Spleen (tissue), 11 donors: ENCODE measurements at regions not wholly inside any gene's neighbourhood (a gene's known extent, or its start where the extent isn't known, plus 50 kb on each side); places are given as distances from the start of the nearest gene placed in this dataset.

Source experiments
- DNase-seq: peaks from one replicate; pipeline ENCODE4 v3.0.0-alpha.2; 2020
- H3K27ac ChIP-seq, 8 donors: fragments of 200-600 bp; sonication (generic) in 7 of 8; 1 replicate in 4 of 8; 2 replicates in 4 of 8; pipeline versions ENCODE4 v1.5.0 to v1.8.0; 2016 to 2021; ENCODE audit warnings: inconsistent platforms in 4 of 8, mild to moderate bottlenecking in 4 of 8, moderate library complexity in 1 of 8
- H3K27me3 ChIP-seq, 7 donors: fragments of 200-600 bp; sonication (generic) in 6 of 7; replicated peaks in 1 of 7; 1 replicate in 4 of 7; 2 replicates in 3 of 7; pipeline versions ENCODE4 v1.5.0 to v1.8.0; 2016 to 2021; ENCODE audit warnings: inconsistent platforms in 3 of 7, mild to moderate bottlenecking in 1 of 7
- H3K36me3 ChIP-seq, 6 donors: fragments of 200-600 bp; sonication (generic) in 5 of 6; 1 replicate in 4 of 6; 2 replicates in 2 of 6; pipeline versions ENCODE4 v1.5.0 to v1.8.0; 2016 to 2021; ENCODE audit warnings: inconsistent platforms in 2 of 6
- H3K4me1 ChIP-seq, 6 donors: fragments of 200-600 bp; sonication (generic) in 5 of 6; 1 replicate in 3 of 6; 2 replicates in 3 of 6; pipeline versions ENCODE4 v1.5.0 to v1.8.0; 2016 to 2021; ENCODE audit warnings: inconsistent platforms in 3 of 6
- H3K4me3 ChIP-seq, 8 donors: fragments of 200-600 bp; sonication (generic) in 7 of 8; 1 replicate in 4 of 8; 2 replicates in 4 of 8; pipeline versions ENCODE4 v1.5.0 to v1.8.0; 2016 to 2021; ENCODE audit warnings: inconsistent platforms in 4 of 8, mild to moderate bottlenecking in 4 of 8, moderate library complexity in 2 of 8
- H3K9me3 ChIP-seq, 8 donors: fragments of 200-600 bp; sonication (generic) in 7 of 8; 1 replicate in 4 of 8; 2 replicates in 4 of 8; pipeline versions ENCODE4 v1.5.0 to v1.8.0; 2016 to 2021; ENCODE audit warnings: inconsistent platforms in 4 of 8
- CTCF ChIP-seq, 11 experiments: fragments of 200-600 bp in 7 of 11; fragments of 450-650 bp in 4 of 11; sonication (generic) in 4 of 11; IDR thresholded peaks in 8 of 11; conservative IDR thresholded peaks in 3 of 11; 1 replicate in 7 of 11; 2 replicates in 4 of 11; pipeline versions ENCODE4 v1.4.0 to v1.8.0; 2016 to 2021; ENCODE audit warnings: antibody characterized with exemption in 11 of 11, inconsistent platforms in 4 of 11, mild to moderate bottlenecking in 1 of 11
- POLR2A ChIP-seq, 3 donors: fragments of 450-650 bp; IDR thresholded peaks; one replicate each; pipeline ENCODE4 v1.5.1; 2017; ENCODE audit warnings: antibody characterized with exemption in 3 of 3, mild to moderate bottlenecking in 1 of 3
- POLR2AphosphoS5 ChIP-seq, 3 donors: sonication (generic); formaldehyde crosslinking; IDR thresholded peaks; one replicate each; pipeline ENCODE4 v1.5.1; 2017; ENCODE audit warnings: antibody characterized with exemption in 3 of 3
- WGBS, 5 donors: extraction: QIAGEN DNeasy Blood & Tissue Kit in 3 of 5; methylation state at CpG; one replicate each; pipeline versions ENCODE4 v1.1.5 to v1.1.7; 2013 to 2018; 5-methylcytosine and 5-hydroxymethylcytosine counted together
- intact Hi-C: fragments of 100-400 bp; cut with DNase I; formaldehyde crosslinking; loops from one replicate; pipeline ENCODE4 v1.15.0; 2023; ENCODE audit warnings: low total_unique reads
- donor health status: healthy with polysubstance abuse.
- donor health status: DM: no; HTN: no; CAD: no; lungs with moderate emphysema.
- donor health status: DM: no; HTN: no; CAD: no.
- donor health status: Bipolar disorder and iron deficiency.
- donor health status: healthy.
- donor health status: DM: no; HTN: no; CAD: no.
- donor health status: DM: yes; HTN: yes; CAD: no.

GRCh38 chr14:28565345-28565744 lies 201.2 kb upstream of the FOXG1 start:
- H3K27ac ChIP-seq = no peak overlapping the region
- H3K4me1 ChIP-seq = no peaks in the 10 kb centered on the region
- TF ChIP-seq POLR2AphosphoS5 (IDR thresholded peaks at IDR 0.05) (no peak), POLR2A (IDR thresholded peaks at IDR 0.05) (no peak), CTCF (IDR thresholded peaks at IDR 0.05 in 8 of 11, conservative IDR thresholded peaks at IDR 0.05 in 3 of 11) (no peak)
- no peak overlapping the region for H3K4me3 ChIP-seq
- no peak for DNase-seq
- H3K27me3 ChIP-seq = no peaks in the 10 kb centered on the region
- H3K9me3 ChIP-seq = peaks cover 0 to 6% (median 0%) of the 10 kb centered on the region in 8 donors
- intact Hi-C loops = no loop called here
- H3K36me3 ChIP-seq = no peaks in the 10 kb centered on the region

- DNase-seq = no peak
- no peaks in the 10 kb centered on the region for H3K36me3 ChIP-seq
- WGBS, 5 donors = 13 to 36% (median 19%) methylated on average over 1 of the region's 1 CpG
- H3K27me3 ChIP-seq = no peaks in the 10 kb centered on the region
- no peak overlapping the region for H3K27ac ChIP-seq
- intact Hi-C loops = no loop called here
- H3K4me1 ChIP-seq = no peaks in the 10 kb centered on the region
- no peak overlapping the region for H3K4me3 ChIP-seq
- H3K9me3 ChIP-seq = peaks cover 0 to 24% (median 8%) of the 10 kb centered on the region in 8 donors
- TF ChIP-seq POLR2AphosphoS5 (IDR thresholded peaks at IDR 0.05) = no peak
Observed at GRCh38 chr14:28570391-28570790, 196.2 kb upstream of the FOXG1 start.

- Histone ChIP-seq H3K27ac (no peak overlapping the region), H3K4me1 (no peaks in the 10 kb centered on the region), H3K4me3 (no peak overlapping the region), H3K9me3 (peaks cover 0 to 27% (median 8%) of the 10 kb centered on the region in 8 donors), H3K27me3 (no peaks in the 10 kb centered on the region), H3K36me3 (no peaks in the 10 kb centered on the region)
- TF ChIP-seq CTCF (IDR thresholded peaks at IDR 0.05 in 8 of 11, conservative IDR thresholded peaks at IDR 0.05 in 3 of 11) = no peak
- TF ChIP-seq POLR2A (IDR thresholded peaks at IDR 0.05) = no peak
- intact Hi-C loops = no loop called here
- no peak for DNase-seq
- WGBS, 5 donors = 86 to 93% (median 91%) methylated on average over 2 of the region's 2 CpGs
Observed at GRCh38 chr14:28571636-28572035, 195.0 kb upstream of the FOXG1 start.

GRCh38 chr14:28576523-28576922 lies 190.1 kb upstream of the FOXG1 start:
- H3K9me3 ChIP-seq = peaks cover 0 to 28% (median 8%) of the 10 kb centered on the region in 8 donors
- H3K27me3 ChIP-seq = no peaks in the 10 kb centered on the region
- DNase-seq = no peak
- TF ChIP-seq CTCF (IDR thresholded peaks at IDR 0.05 in 8 of 11, conservative IDR thresholded peaks at IDR 0.05 in 3 of 11) = no peak
- intact Hi-C loops = no loop called here
- H3K4me3 ChIP-seq = no peak overlapping the region
- H3K36me3 ChIP-seq = no peaks in the 10 kb centered on the region
- no peaks in the 10 kb centered on the region for H3K4me1 ChIP-seq
- H3K27ac ChIP-seq = no peak overlapping the region
- 78 to 88% (median 80%) methylated on average over 10 of the region's 10 CpGs for WGBS, 5 donors

- intact Hi-C loops = no loop called here
- Histone ChIP-seq H3K9me3 (peaks cover 0 to 25% (median 8%) of the 10 kb centered on the region in 8 donors), H3K27me3 (no peaks in the 10 kb centered on the region), H3K4me1 (no peaks in the 10 kb centered on the region), H3K27ac (no peak overlapping the region), H3K36me3 (no peaks in the 10 kb centered on the region), H3K4me3 (no peak overlapping the region)
- WGBS, 5 donors = 41 to 74% (median 56%) methylated on average over 3 of the region's 3 CpGs
- TF ChIP-seq CTCF (IDR thresholded peaks at IDR 0.05 in 8 of 11, conservative IDR thresholded peaks at IDR 0.05 in 3 of 11) = no peak
- TF ChIP-seq POLR2AphosphoS5 (IDR thresholded peaks at IDR 0.05) = no peak
- no peak for TF ChIP-seq POLR2A (IDR thresholded peaks at IDR 0.05)
- DNase-seq = no peak
Observed at GRCh38 chr14:28577187-28577586, 189.4 kb upstream of the FOXG1 start.
